HG02943 (cell line): ENCODE measurements at regions not wholly inside any gene's neighbourhood (a gene's known extent, or its start where the extent isn't known, plus 50 kb on each side); places are given as distances from the start of the nearest gene placed in this dataset.
"Not testable (repeated sequence)": the region's sequence is repeated elsewhere in the genome, so short reads cannot be mapped to it uniquely, and the experiment has no call there.

Source experiments
- ATAC-seq: cut with Tn5 transposase; IDR thresholded peaks from one replicate; pipeline ENCODE4 v1.9.1; 2021; ENCODE audit warnings: mild to moderate bottlenecking, low read depth, moderate library complexity; ENCODE audit not compliant: unreplicated experiment

GRCh38 chr5:106121972-106122605 is 1548.6 kb downstream of the EFNA5 start:
- ATAC-seq: peak; percentile 80

GRCh38 chr5:106116682-106117081 is 1554.1 kb downstream of the EFNA5 start:
- ATAC-seq: no peak

- no peak for ATAC-seq
Measured at GRCh38 chr5:106113922-106114321, 1556.8 kb downstream of the EFNA5 start.

- ATAC-seq: no peak
Measured at GRCh38 chr5:106106384-106106783, 1564.4 kb downstream of the EFNA5 start.

- ATAC-seq: no peak
Measured at GRCh38 chr5:106097340-106097739, 1573.4 kb downstream of the EFNA5 start.

GRCh38 chr5:106094839-106095238 is 1575.9 kb downstream of the EFNA5 start:
- no peak for ATAC-seq

GRCh38 chr5:106094204-106094607 is 1576.5 kb downstream of the EFNA5 start:
- no peak for ATAC-seq

GRCh38 chr5:106093134-106093533 is 1577.6 kb downstream of the EFNA5 start:
- ATAC-seq: no peak

- ATAC-seq: no peak
Measured at GRCh38 chr5:106092455-106092854, 1578.3 kb downstream of the EFNA5 start.

- ATAC-seq: no peak
Measured at GRCh38 chr5:106089073-106089472, 1581.7 kb downstream of the EFNA5 start.

- ATAC-seq: no peak
Measured at GRCh38 chr5:106088462-106088861, 1582.3 kb downstream of the EFNA5 start.

GRCh38 chr5:106086352-106086751 is 1584.4 kb downstream of the EFNA5 start:
- ATAC-seq: no peak

- no peak for ATAC-seq
Measured at GRCh38 chr5:106085556-106085955, 1585.2 kb downstream of the EFNA5 start.

- ATAC-seq: no peak
Measured at GRCh38 chr5:106085136-106085535, 1585.6 kb downstream of the EFNA5 start.

- ATAC-seq: no peak
Measured at GRCh38 chr5:106080535-106080934, 1590.2 kb downstream of the EFNA5 start.

- ATAC-seq: no peak
Measured at GRCh38 chr5:106076655-106077054, 1594.1 kb downstream of the EFNA5 start.

GRCh38 chr5:106072208-106072607 is 1598.5 kb downstream of the EFNA5 start:
- no peak for ATAC-seq

GRCh38 chr5:106047341-106047740 is 1623.4 kb downstream of the EFNA5 start:
- ATAC-seq: no peak

- not testable (repeated sequence) for ATAC-seq
Measured at GRCh38 chr5:106032069-106032468, 1638.7 kb downstream of the EFNA5 start.

GRCh38 chr5:106028314-106028713 is 1642.4 kb downstream of the EFNA5 start:
- ATAC-seq: no peak

GRCh38 chr5:106020894-106021293 is 1649.8 kb downstream of the EFNA5 start:
- no peak for ATAC-seq

GRCh38 chr5:106019261-106019660 is 1651.5 kb downstream of the EFNA5 start:
- no peak for ATAC-seq
